ENCODE measurements at regions not wholly inside any gene's neighbourhood (a gene's known extent, or its start where the extent isn't known, plus 50 kb on each side); places are given as distances from the start of the nearest gene placed in this dataset.

GRCh38 chr3:147775816-147776530 is 366.8 kb downstream of the ZIC1 start:
- Histone ChIP-seq H3K9me3 (ENCODE audit: control insufficient read depth, insufficient read depth, low read length) (no peaks in the 10 kb centered on the region), H3K9me2 (replicated peaks; ENCODE audit: control insufficient read depth, low read length) (no peaks in the 10 kb centered on the region), H3K79me2 (ENCODE audit: control insufficient read depth, low read length) (no peaks in the 10 kb centered on the region), H3K4me2 (ENCODE audit: low read length) (no peak overlapping the region), H3K36me3 (ENCODE audit: control insufficient read depth, low read length) (no peaks in the 10 kb centered on the region), H3F3A (ENCODE audit: control insufficient read depth, insufficient read depth) (no peaks in the 10 kb centered on the region), H3K27me3 (ENCODE audit: control insufficient read depth, low read length) (no peaks in the 10 kb centered on the region), H3K27ac (ENCODE audit: low read depth, low read length) (no peak overlapping the region), H3K4me3 (ENCODE audit: low read length) (no peak overlapping the region), H4K20me1 (ENCODE audit: control insufficient read depth, insufficient read depth, low read depth, low read length) (no peaks in the 10 kb centered on the region), H3K4me1 (ENCODE audit: control insufficient read depth, low read length) (no peaks in the 10 kb centered on the region)
- no peak for TF ChIP-seq CTCF (IDR thresholded peaks at IDR 0.05; ENCODE audit: low read depth, low read length, poor library complexity, severe bottlenecking)

- TF ChIP-seq CTCF (IDR thresholded peaks at IDR 0.05; ENCODE audit: low read depth, low read length, poor library complexity, severe bottlenecking) (no peak), EZH2phosphoT487 (IDR thresholded peaks at IDR 0.05; ENCODE audit: borderline replicate concordance, low read length) (no peak)
- Histone ChIP-seq H3F3A (ENCODE audit: control insufficient read depth, insufficient read depth) (no peaks in the 10 kb centered on the region), H3K27ac (ENCODE audit: low read depth, low read length) (no peak overlapping the region), H3K9me3 (ENCODE audit: control insufficient read depth, insufficient read depth, low read length) (no peaks in the 10 kb centered on the region), H3K4me3 (ENCODE audit: low read length) (no peak overlapping the region), H3K9me2 (replicated peaks; ENCODE audit: control insufficient read depth, low read length) (no peaks in the 10 kb centered on the region), H3K36me3 (ENCODE audit: control insufficient read depth, low read length) (no peaks in the 10 kb centered on the region), H3K79me2 (ENCODE audit: control insufficient read depth, low read length) (no peaks in the 10 kb centered on the region), H4K20me1 (ENCODE audit: control insufficient read depth, insufficient read depth, low read depth, low read length) (no peaks in the 10 kb centered on the region), H3K4me1 (ENCODE audit: control insufficient read depth, low read length) (no peaks in the 10 kb centered on the region), H3K27me3 (ENCODE audit: control insufficient read depth, low read length) (no peaks in the 10 kb centered on the region), H3K4me2 (ENCODE audit: low read length) (no peak overlapping the region)
Observed at GRCh38 chr3:147793841-147794240, 384.7 kb downstream of the ZIC1 start.

DNA sequence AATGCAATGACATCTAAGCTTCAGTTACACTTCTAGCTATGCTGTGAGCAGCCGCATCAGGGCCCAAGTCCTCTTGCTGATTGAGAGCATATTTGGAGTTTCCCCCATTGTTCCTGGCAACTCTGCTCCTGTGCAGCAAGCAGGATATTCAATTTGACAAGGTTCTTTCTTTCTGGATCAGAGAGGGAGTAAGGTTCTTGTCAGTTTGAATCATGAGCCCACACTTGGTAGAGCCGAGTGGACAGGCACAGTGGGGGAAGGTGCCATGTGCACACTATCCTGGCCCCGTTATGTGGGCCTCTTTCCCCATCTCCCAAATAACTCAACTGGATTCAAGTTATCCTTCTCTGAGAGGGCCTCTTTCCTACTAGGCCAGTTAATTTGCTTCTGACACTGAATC is 385.4 kb downstream of the ZIC1 start:
- Histone ChIP-seq H3K9me3 (ENCODE audit: control insufficient read depth, insufficient read depth, low read length) (no peaks in the 10 kb centered on the region), H3F3A (ENCODE audit: control insufficient read depth, insufficient read depth) (no peaks in the 10 kb centered on the region), H4K20me1 (ENCODE audit: control insufficient read depth, insufficient read depth, low read depth, low read length) (no peaks in the 10 kb centered on the region), H3K79me2 (ENCODE audit: control insufficient read depth, low read length) (no peaks in the 10 kb centered on the region), H3K4me1 (ENCODE audit: control insufficient read depth, low read length) (no peaks in the 10 kb centered on the region), H3K4me3 (ENCODE audit: low read length) (no peak overlapping the region), H3K27me3 (ENCODE audit: control insufficient read depth, low read length) (no peaks in the 10 kb centered on the region), H3K36me3 (ENCODE audit: control insufficient read depth, low read length) (no peaks in the 10 kb centered on the region), H3K27ac (ENCODE audit: low read depth, low read length) (no peak overlapping the region), H3K9me2 (replicated peaks; ENCODE audit: control insufficient read depth, low read length) (no peaks in the 10 kb centered on the region), H3K4me2 (ENCODE audit: low read length) (no peak overlapping the region)
- TF ChIP-seq EZH2phosphoT487 (IDR thresholded peaks at IDR 0.05; ENCODE audit: borderline replicate concordance, low read length), result no peak

DNA sequence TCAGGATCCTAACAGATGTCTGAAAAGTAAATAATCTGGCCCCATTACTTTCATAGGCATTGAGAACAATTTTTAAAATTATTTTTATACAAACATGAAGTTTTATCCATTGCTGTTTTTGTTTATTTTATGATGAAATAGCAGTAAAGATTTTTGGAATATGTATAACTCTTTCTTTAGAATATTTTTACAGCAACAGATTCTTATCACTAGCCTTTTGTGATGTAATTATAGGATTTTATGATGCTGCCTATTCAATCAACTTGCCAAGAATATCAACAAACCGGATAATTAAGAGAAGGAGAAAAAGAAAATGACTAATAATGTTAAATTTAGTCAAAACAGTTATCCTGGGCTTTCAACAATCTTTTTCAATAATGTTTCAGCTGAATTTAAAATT is 386.3 kb downstream of the ZIC1 start:
- Histone ChIP-seq H3K27me3 (ENCODE audit: control insufficient read depth, low read length) (no peaks in the 10 kb centered on the region), H3K9me3 (ENCODE audit: control insufficient read depth, insufficient read depth, low read length) (no peaks in the 10 kb centered on the region), H3K4me1 (ENCODE audit: control insufficient read depth, low read length) (no peaks in the 10 kb centered on the region), H3F3A (ENCODE audit: control insufficient read depth, insufficient read depth) (no peaks in the 10 kb centered on the region), H3K4me3 (ENCODE audit: low read length) (no peak overlapping the region), H4K20me1 (ENCODE audit: control insufficient read depth, insufficient read depth, low read depth, low read length) (no peaks in the 10 kb centered on the region), H3K9me2 (replicated peaks; ENCODE audit: control insufficient read depth, low read length) (no peaks in the 10 kb centered on the region), H3K27ac (ENCODE audit: low read depth, low read length) (no peak overlapping the region), H3K4me2 (ENCODE audit: low read length) (no peak overlapping the region), H3K79me2 (ENCODE audit: control insufficient read depth, low read length) (no peaks in the 10 kb centered on the region), H3K36me3 (ENCODE audit: control insufficient read depth, low read length) (no peaks in the 10 kb centered on the region)
- TF ChIP-seq EZH2phosphoT487 (IDR thresholded peaks at IDR 0.05; ENCODE audit: borderline replicate concordance, low read length) (no peak), CTCF (IDR thresholded peaks at IDR 0.05; ENCODE audit: low read depth, low read length, poor library complexity, severe bottlenecking) (no peak)
